Natural killer cell (primary cell): ENCODE measurements at regions not wholly inside any gene's neighbourhood (a gene's known extent, or its start where the extent isn't known, plus 50 kb on each side); places are given as distances from the start of the nearest gene placed in this dataset.

ENCODE experiments used
- ATAC-seq, 3 donors: fragments of 150-1000 bp in 2 of 3; fragments of 200-7000 bp in 1 of 3; cut with Tn5 transposase; 1 replicate in 1 of 3; 2 replicates in 2 of 3; pipeline ENCODE4 v1.10.0; 2021; ENCODE audit warnings: mild to moderate bottlenecking in 2 of 3, moderate library complexity in 2 of 3
- DNase-seq, 2 donors: peaks; one replicate each; pipeline versions ENCODE4 v3.0.0 to v3.0.0-alpha.2; 2013 to 2021; ENCODE audit warnings: mixed read lengths in 1 of 2
- H3K27ac ChIP-seq: one replicate; pipeline ENCODE4 v1.5.1; 2013; ENCODE audit warnings: mild to moderate bottlenecking, low read length
- H3K27me3 ChIP-seq: one replicate; pipeline ENCODE4 v1.6.1; 2013; ENCODE audit warnings: low read length; ENCODE audit not compliant: control insufficient read depth, insufficient read depth
- H3K36me3 ChIP-seq: one replicate; pipeline ENCODE4 v1.6.1; 2013; ENCODE audit warnings: low read length; ENCODE audit not compliant: control insufficient read depth, insufficient read depth
- H3K4me1 ChIP-seq: one replicate; pipeline ENCODE4 v1.6.1; 2013; ENCODE audit warnings: low read length; ENCODE audit not compliant: control insufficient read depth, insufficient read depth
- H3K4me3 ChIP-seq: one replicate; pipeline ENCODE4 v1.5.1; 2013; ENCODE audit warnings: low read length
- H3K9me3 ChIP-seq: one replicate; pipeline ENCODE4 v1.6.1; 2013; ENCODE audit warnings: low read length; ENCODE audit not compliant: control insufficient read depth, insufficient read depth
- H3K27ac Mint-ChIP-seq, 2 donors: one replicate each; pipeline ENCODE4 v1.8.0; 2022; ENCODE audit warnings: mild to moderate bottlenecking in 2 of 2, mixed read lengths in 2 of 2, moderate library complexity in 1 of 2
- H3K27me3 Mint-ChIP-seq, 2 donors: one replicate each; pipeline ENCODE4 v1.8.0; 2022; ENCODE audit warnings: low read depth in 2 of 2, mixed read lengths in 2 of 2
- H3K36me3 Mint-ChIP-seq: one replicate; pipeline ENCODE4 v1.8.0; 2022; ENCODE audit warnings: mixed read lengths
- H3K4me1 Mint-ChIP-seq, 2 donors: one replicate each; pipeline ENCODE4 v1.8.0; 2022; ENCODE audit warnings: mixed read lengths in 2 of 2
- H3K4me3 Mint-ChIP-seq: one replicate; pipeline ENCODE4 v1.8.0; 2022; ENCODE audit warnings: mild to moderate bottlenecking, moderate library complexity, mixed read lengths
- H3K9me3 Mint-ChIP-seq, 2 donors: one replicate each; pipeline ENCODE4 v1.8.0; 2022; ENCODE audit warnings: mixed read lengths in 2 of 2
- WGBS: methylation state at CpG from one replicate; pipeline ENCODE4 v1.1.7; 2013; ENCODE audit warnings: missing lambda C conversion rate; ENCODE audit not compliant: insufficient coverage; 5-methylcytosine and 5-hydroxymethylcytosine counted together
- intact Hi-C: fragments of 100-400 bp; cut with micrococcal nuclease; formaldehyde crosslinking; loops from one replicate; pipeline ENCODE4 v1.14.2; 2022
- TF ChIP-seq, protein P1 (sequence below): fragments of 200-600 bp; IDR thresholded peaks from one replicate; pipeline ENCODE4 v1.8.0; 2022; ENCODE audit warnings: antibody characterized with exemption

DNA sequence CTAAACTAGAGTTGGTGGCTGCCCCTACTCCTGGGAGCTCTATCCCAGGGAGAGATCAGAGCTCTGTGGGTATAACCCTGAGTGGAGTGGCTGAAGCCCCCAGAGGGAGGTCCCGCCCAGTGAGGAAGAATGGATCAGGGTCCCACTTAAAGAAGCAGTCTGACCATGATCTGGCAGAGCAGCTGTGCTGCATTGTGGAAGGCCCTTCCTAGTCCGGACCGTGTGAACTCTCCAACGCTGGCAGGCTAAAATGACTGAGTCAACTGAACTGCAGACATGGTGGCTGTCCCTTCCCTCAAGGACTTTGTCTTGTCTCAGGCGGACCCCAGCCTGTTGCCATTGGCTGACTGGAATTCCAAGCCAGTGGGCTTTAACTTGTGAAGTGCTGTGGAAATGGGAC is 494.2 kb downstream of the FAM181B start:
- no peaks in the 10 kb centered on the region for H3K36me3 ChIP-seq
- no peak for DNase-seq
- no peaks in the 10 kb centered on the region for H3K9me3 ChIP-seq
- Mint-ChIP-seq H3K9me3 (peaks cover 10 to 13% of the 10 kb centered on the region in 2 donors), H3K27me3 (no peaks in the 10 kb centered on the region), H3K4me3 (no peak overlapping the region), H3K36me3 (no peaks in the 10 kb centered on the region), H3K27ac (no peak overlapping the region), H3K4me1 (no peaks in the 10 kb centered on the region)
- peak in 1 of 3 donors; percentile 24 for ATAC-seq
- no peaks in the 10 kb centered on the region for H3K4me1 ChIP-seq
- intact Hi-C loops, result no loop called here
- H3K27ac ChIP-seq, result no peak overlapping the region
- H3K27me3 ChIP-seq, result no peaks in the 10 kb centered on the region
- H3K4me3 ChIP-seq, result no peak overlapping the region
- WGBS, result 88% methylated on average over 5 of the region's 5 CpGs
- TF ChIP-seq, protein P1, sequence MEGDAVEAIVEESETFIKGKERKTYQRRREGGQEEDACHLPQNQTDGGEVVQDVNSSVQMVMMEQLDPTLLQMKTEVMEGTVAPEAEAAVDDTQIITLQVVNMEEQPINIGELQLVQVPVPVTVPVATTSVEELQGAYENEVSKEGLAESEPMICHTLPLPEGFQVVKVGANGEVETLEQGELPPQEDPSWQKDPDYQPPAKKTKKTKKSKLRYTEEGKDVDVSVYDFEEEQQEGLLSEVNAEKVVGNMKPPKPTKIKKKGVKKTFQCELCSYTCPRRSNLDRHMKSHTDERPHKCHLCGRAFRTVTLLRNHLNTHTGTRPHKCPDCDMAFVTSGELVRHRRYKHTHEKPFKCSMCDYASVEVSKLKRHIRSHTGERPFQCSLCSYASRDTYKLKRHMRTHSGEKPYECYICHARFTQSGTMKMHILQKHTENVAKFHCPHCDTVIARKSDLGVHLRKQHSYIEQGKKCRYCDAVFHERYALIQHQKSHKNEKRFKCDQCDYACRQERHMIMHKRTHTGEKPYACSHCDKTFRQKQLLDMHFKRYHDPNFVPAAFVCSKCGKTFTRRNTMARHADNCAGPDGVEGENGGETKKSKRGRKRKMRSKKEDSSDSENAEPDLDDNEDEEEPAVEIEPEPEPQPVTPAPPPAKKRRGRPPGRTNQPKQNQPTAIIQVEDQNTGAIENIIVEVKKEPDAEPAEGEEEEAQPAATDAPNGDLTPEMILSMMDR, result no peak

DNA sequence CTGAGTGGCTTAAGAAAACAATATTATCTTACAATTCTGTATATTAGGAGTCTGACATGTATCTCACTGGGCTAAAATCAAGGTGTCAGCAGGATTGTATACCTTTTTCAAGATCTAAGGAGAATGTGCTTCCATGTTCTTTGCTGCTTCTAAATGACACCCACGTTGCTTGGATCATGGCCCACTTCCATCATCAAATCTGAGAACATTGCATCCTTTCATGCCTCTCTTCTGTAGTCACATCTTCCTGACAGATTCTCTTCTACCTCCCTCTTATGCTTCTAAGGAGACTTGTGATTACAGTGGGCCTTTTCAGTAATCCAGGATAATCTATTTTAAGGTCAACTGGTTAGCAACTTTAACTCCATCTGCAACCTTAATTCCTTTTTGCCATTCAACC is 499.4 kb downstream of the FAM181B start:
- Mint-ChIP-seq H3K27ac (no peak overlapping the region), H3K4me3 (no peak overlapping the region), H3K27me3 (no peaks in the 10 kb centered on the region), H3K36me3 (no peaks in the 10 kb centered on the region), H3K4me1 (no peaks in the 10 kb centered on the region), H3K9me3 (peaks cover 6% of the 10 kb centered on the region in 2 donors)
- no peaks in the 10 kb centered on the region for H3K9me3 ChIP-seq
- no peaks in the 10 kb centered on the region for H3K27me3 ChIP-seq
- WGBS, result 56% methylated on average over 1 of the region's 1 CpG
- no peaks in the 10 kb centered on the region for H3K4me1 ChIP-seq
- no peak for ATAC-seq
- intact Hi-C loops, result no loop called here
- no peaks in the 10 kb centered on the region for H3K36me3 ChIP-seq
- TF ChIP-seq, protein P1, result no peak
- no peak for DNase-seq
- H3K4me3 ChIP-seq, result no peak overlapping the region
- H3K27ac ChIP-seq, result no peak overlapping the region

DNA sequence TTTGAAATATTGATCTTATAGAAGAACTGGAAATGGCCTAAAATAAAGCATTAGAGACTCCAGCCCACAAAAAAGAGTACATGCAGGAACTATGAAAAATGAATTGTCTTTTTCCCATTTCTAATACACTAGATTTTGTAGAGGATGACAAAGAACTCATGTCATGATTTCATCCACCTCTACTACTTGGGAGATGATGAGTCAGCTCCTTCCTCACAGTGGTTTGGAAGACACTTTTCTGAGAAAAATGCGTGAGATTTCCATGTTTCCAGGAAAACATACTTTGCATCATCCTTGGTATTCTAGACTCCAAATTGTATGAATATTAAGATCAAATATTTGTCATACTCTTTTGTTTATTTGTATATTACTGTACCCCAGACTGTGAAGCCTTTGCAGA is 500.5 kb downstream of the FAM181B start:
- Mint-ChIP-seq H3K36me3 (no peaks in the 10 kb centered on the region), H3K4me1 (no peaks in the 10 kb centered on the region), H3K4me3 (no peak overlapping the region), H3K9me3 (peaks cover 4% of the 10 kb centered on the region in 2 donors), H3K27me3 (no peaks in the 10 kb centered on the region), H3K27ac (no peak overlapping the region)
- ATAC-seq (no peak), DNase-seq (no peak)
- no peaks in the 10 kb centered on the region for H3K4me1 ChIP-seq
- intact Hi-C loops, result no loop called here
- no peak overlapping the region for H3K27ac ChIP-seq
- WGBS, result no CpG with 5 or more reads among the region's 1 CpG
- no peak overlapping the region for H3K4me3 ChIP-seq
- H3K9me3 ChIP-seq, result no peaks in the 10 kb centered on the region
- H3K27me3 ChIP-seq, result no peaks in the 10 kb centered on the region
- TF ChIP-seq, protein P1, result no peak
- no peaks in the 10 kb centered on the region for H3K36me3 ChIP-seq

DNA sequence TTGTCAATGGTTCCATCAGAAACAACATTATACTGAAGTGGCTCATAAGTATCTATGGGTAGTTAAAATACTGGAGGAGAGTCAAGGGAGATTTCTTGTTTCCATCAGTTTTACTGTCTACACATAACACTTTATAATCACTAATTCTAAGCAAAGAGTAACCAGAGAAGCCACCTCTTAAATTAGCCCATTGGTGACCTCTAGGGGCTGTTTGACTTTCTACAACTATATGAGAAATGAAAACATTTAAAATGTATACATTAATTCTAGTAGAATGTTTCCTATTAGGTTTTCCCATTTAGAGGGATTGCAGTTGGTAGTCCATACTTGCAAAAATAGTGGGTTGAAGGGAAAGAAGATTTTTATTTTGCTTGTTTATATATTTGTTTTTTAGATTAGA is 504.3 kb downstream of the FAM181B start:
- peaks cover 0 to 2% of the 10 kb centered on the region in 2 donors for H3K9me3 Mint-ChIP-seq
- no peaks in the 10 kb centered on the region for H3K4me1 Mint-ChIP-seq
- TF ChIP-seq, protein P1, result no peak
- Histone ChIP-seq H3K4me1 (no peaks in the 10 kb centered on the region), H3K27ac (no peak overlapping the region), H3K27me3 (no peaks in the 10 kb centered on the region), H3K9me3 (no peaks in the 10 kb centered on the region), H3K4me3 (no peak overlapping the region), H3K36me3 (no peaks in the 10 kb centered on the region)
- H3K36me3 Mint-ChIP-seq, result no peaks in the 10 kb centered on the region
- intact Hi-C loops, result no loop called here
- H3K27me3 Mint-ChIP-seq, result no peaks in the 10 kb centered on the region
- no peak overlapping the region for H3K27ac Mint-ChIP-seq
- DNase-seq, result peak in 1 of 2 donors; percentile 49
- H3K4me3 Mint-ChIP-seq, result no peak overlapping the region
- ATAC-seq, result no peak
